GM21825 (cell line): ENCODE measurements at regions not wholly inside any gene's neighbourhood (a gene's known extent, or its start where the extent isn't known, plus 50 kb on each side); places are given as distances from the start of the nearest gene placed in this dataset.

Experiments
- ATAC-seq: cut with Tn5 transposase; IDR thresholded peaks from one replicate; pipeline ENCODE4 v1.9.1; 2021; ENCODE audit warnings: mild to moderate bottlenecking, moderate library complexity; ENCODE audit not compliant: unreplicated experiment

DNA sequence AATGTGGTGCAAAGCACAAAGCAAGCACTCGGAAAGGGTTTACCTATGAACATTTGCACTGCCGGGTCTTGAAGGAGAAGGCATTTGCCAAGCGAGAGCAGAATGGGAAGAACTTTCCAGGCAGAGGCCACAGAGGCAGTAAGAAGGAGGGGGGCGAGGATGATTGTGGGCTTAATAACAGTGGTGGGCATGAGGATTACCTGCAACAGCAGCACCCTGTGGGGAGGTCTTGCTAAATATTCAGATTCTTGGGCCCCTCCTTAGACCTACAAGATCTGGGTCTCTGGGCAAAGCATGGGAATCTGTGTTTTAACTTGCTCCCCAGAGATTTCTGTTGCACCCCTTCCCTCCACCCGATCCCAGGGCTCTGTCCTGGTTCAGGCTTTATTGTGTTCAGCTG, 75.1 kb upstream of the ZBED5 start:
- no peak for ATAC-seq

GRCh38 chr11:10931761-10932670, 74.2 kb upstream of the ZBED5 start:
- ATAC-seq, result no peak

GRCh38 chr11:10930972-10931760, 73.3 kb upstream of the ZBED5 start:
- no peak for ATAC-seq

GRCh38 chr11:10930224-10930971, 72.5 kb upstream of the ZBED5 start:
- ATAC-seq, result no peak

- ATAC-seq, result no peak
Observed at GRCh38 chr11:10927538-10927937, 69.7 kb upstream of the ZBED5 start.

DNA sequence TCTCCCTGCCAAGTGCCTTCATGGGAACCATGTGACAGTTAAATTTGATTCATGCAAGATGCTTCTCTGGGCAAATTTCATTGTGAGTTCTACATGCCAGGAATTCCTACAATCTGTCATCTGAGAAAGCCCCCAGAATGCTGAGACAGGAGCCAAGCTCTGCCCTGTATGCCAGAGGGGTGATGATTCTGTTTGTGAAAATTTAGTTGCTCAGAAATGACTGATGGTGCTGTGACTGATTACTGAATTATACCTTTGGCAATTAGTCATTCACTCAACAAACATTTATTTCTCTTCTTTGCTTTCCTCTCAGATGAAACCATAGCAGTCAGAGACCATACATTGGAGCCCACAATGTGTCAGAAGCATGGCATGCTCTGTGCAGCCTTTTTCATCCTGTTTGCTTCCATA, 69.0 kb upstream of the ZBED5 start:
- no peak for ATAC-seq

- no peak for ATAC-seq
Observed at GRCh38 chr11:10925149-10925926, 67.5 kb upstream of the ZBED5 start.

DNA sequence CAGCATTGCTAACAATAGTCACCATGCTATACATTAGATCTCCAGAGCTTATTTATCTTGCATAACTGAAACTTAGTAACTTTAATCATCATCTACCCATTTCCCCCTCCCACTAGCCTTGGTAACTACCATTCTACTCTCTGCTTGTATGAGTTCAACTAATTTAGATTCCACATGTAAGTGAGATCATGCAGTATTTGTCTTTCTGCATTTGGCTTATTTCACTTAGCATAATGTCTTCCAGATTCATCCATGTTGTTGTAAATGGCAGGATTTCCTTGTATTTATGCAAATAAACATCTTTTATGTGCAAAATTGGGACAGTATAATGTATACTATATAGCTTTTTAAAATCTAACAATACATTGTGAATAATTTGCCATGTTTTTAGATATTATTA, 66.0 kb upstream of the ZBED5 start:
- ATAC-seq, result no peak

GRCh38 chr11:10922892-10923291, 65.0 kb upstream of the ZBED5 start:
- no peak for ATAC-seq

DNA sequence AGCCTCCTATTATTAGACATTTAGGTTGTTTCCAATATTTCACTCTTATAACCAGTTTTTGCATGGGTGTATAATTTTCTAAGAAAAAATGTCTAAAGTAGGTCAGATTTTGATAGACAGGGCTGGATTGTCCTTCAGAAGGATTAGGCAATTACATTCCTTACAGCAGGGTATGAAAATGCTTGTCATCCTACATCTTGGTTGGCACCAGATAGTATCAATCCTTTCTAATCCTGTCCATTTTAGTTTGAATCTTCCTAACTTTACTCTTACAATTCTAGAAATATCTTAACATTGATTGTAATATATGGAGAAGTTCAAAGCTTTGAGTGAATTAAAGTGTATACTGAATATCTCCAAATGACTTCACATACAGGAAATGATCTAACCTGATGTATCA, 63.0 kb upstream of the ZBED5 start:
- no peak for ATAC-seq

GRCh38 chr11:10920205-10920604, 62.4 kb upstream of the ZBED5 start:
- no peak for ATAC-seq

DNA sequence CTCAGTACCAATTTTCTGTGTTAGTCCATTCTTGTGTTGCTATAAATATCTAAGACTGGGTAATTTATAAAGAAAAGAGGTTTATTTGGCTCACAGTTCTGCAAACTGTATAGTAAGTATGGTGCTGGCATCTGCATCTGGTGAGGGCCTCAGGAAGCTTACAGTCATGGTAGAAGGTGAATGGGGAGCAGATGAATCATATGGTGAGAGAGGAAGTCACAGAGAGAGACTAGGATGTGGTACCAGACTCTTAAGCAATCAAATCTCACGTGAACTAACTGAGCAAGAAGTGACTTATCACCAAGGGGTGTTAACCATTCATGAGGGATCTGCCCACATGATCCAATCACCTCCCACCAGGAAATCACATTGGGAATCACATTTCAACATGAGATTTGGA, 60.8 kb upstream of the ZBED5 start:
- no peak for ATAC-seq

DNA sequence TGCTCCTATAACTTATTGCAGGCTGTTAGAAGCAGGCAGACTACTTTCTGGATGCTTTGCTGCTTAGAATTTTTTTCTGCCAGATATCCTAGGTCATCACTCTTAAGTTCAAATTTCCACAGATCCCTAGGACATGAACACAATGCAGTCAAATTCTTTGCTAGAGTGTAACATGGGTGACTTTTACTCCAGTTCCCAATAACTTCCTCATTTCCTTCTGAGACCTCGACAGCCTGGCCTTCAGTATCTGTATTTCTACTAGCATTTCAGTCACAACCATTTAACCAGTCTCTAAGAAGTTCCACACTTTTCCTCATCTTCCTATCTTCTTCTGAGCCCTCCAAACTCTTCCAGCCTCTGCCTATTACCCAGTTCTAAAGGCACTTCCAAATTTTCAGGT, 60.4 kb upstream of the ZBED5 start:
- no peak for ATAC-seq

- no peak for ATAC-seq
Observed at GRCh38 chr11:10917802-10918201, 59.9 kb upstream of the ZBED5 start.

- no peak for ATAC-seq
Observed at GRCh38 chr11:10916665-10917064, 58.8 kb upstream of the ZBED5 start.

GRCh38 chr11:10914050-10914449, 56.2 kb upstream of the ZBED5 start:
- ATAC-seq, result no peak

DNA sequence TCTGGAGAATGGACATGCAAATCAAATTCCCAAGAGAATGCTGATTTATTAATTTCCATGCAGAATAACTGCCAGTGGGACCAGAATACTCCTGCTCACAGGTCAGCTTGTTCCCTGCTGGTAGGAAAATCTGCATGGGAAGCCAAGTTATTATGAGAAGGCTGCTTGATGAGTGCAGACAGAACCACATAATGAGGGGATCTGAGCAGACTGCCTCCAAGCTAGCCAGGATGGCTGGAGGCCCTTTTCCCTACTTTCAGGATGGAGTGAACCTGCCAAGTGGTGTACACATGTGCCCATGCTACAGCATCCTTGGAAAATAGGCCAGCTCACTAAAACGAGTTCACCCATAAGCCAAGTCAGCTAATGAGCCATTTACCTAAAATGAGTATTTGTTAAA, 55.2 kb upstream of the ZBED5 start:
- no peak for ATAC-seq

GRCh38 chr11:10911907-10912306, 54.1 kb upstream of the ZBED5 start:
- ATAC-seq, result no peak

GRCh38 chr11:10909141-10909883, 51.5 kb upstream of the ZBED5 start:
- ATAC-seq, result no peak
